Bone marrow (tissue), 2 donors: ENCODE measurements at regions not wholly inside any gene's neighbourhood (a gene's known extent, or its start where the extent isn't known, plus 50 kb on each side); places are given as distances from the start of the nearest gene placed in this dataset.
A peak's percentile ranks its signal among the peaks of the same experiment; 100 is the strongest.
"Not testable (repeated sequence)": the region's sequence is repeated elsewhere in the genome, so short reads cannot be mapped to it uniquely, and the experiment has no call there.

ENCODE experiments used
- DNase-seq, 2 donors: peaks; one replicate each; lab custom pipeline; 2025; lab: John Stamatoyannopoulos, UW

DNA sequence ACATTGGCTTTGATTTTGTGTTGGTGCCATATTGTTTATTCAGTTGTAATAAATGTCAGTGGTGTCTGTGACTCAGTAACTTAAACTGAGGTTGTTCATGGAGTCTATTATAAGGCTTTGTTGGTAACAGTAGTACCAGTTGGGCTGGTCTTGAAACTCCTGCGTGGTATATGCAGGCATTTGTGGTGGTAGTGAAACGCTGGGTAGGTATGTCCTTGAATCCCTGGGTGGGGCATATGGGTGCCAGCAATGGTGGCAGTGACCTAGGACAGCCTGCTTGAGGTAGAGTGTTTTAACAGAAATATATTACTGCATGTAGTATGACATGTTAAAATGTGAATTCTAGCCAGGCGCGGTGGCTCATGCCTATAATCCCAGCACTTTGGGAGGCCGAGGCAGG, 1058.5 kb upstream of the SEMA6A start:
- DNase-seq: no peak

DNA sequence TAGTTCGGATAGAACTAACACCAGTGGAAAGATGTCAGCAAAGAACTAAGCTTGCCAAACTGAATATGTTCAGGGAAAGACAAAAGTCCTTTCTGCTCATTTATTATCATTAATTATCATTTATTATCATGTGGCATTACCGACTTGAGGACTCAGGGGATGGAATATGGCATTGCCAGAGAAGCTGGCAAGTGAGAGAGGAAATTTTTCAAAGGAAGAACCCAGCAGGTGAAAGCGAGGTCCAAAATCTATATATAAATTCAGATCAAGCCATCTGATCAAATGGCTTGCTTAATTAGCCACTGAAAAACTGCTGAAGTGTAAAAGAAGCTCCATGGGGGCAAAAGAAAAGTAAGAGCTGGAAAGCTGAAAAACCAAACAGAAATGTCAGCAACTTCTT, 1049.6 kb upstream of the SEMA6A start:
- no peak for DNase-seq

- no peak for DNase-seq
Measured at GRCh38 chr5:117623042-117623805, 1048.6 kb upstream of the SEMA6A start.

- DNase-seq: no peak
Measured at GRCh38 chr5:117621921-117622320, 1047.3 kb upstream of the SEMA6A start.

DNA sequence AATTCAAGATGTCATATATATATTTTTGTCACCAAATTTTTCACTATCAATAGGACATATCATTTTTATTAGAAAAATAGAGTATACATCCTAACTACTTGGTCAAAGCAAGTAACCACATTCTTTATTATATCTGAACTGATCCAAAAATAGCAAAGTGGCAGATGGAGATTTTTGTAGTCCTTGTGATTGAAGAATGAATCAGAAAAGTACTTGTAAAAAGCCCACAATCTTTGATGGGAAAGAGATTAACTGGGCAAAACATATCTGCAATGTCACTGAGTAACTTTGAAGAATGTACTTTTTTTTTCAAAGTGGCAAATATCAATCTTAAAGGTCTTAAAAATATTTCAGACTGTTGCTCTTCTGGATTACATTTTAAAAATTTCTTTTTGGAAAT, 1040.6 kb upstream of the SEMA6A start:
- no peak for DNase-seq

- DNase-seq: no peak
Measured at GRCh38 chr5:117614408-117614807, 1039.8 kb upstream of the SEMA6A start.

- DNase-seq: no peak
Measured at GRCh38 chr5:117604845-117605244, 1030.2 kb upstream of the SEMA6A start.

DNA sequence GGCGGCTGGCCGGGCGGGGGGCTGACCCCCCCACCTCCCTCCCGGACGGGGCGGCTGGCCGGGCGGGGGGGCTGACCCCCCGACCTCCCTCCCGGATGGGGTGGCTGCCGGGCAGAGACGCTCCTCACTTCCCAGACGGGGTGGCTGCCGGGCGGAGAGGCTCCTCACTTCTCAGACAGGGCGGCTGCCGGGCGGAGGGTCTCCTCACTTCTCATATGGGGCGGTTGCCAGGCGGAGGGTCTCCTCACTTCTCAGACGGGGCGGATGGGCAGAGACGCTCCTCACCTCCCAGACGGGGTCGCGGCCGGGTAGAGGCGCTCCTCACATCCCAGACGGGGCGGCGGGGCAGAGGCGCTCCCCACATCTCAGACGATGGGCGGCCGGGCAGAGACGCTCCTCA, 1025.2 kb upstream of the SEMA6A start:
- not testable (repeated sequence) for DNase-seq

GRCh38 chr5:117594166-117594565, 1019.5 kb upstream of the SEMA6A start:
- no peak for DNase-seq

DNA sequence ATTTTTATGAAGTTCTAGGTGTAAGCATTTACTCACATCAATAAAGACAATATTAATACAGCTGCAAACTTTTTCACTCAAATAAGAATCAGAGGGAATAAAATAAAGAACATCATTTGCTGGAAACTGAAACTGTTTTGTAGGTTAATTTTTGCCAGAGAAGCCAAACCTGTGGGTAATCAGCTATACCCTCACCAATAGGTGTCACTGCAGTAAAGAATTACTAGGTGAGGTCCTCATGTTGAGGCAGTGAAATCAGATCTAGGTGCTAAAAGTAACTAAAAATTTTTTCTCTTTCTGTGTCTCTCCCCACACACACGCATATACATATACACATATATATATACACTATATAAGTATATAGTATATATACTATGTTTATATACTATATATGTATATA, 1016.3 kb upstream of the SEMA6A start:
- DNase-seq: peak in 1 of 2 donors; percentile 10

DNA sequence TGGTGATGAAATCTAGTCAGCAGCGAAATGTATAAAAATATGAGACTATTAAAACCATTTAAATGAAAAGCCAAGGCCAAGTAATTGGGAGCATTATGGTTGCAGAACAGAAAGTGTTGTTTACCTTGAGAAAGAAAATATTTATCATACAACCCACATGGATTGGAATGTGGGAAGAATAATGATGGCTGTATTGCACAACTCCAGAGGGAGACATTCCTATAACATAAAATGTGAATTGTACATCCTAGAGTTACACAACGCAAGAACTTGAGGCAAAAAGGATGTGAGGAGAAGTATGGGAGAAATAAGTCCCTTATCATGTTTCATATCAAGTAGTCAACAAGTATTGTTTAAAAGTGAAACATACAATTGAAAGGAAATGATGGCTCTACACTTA, 1014.0 kb upstream of the SEMA6A start:
- DNase-seq: no peak

- no peak for DNase-seq
Measured at GRCh38 chr5:117587111-117587510, 1012.5 kb upstream of the SEMA6A start.

GRCh38 chr5:117568622-117569021, 994.0 kb upstream of the SEMA6A start:
- no peak for DNase-seq

DNA sequence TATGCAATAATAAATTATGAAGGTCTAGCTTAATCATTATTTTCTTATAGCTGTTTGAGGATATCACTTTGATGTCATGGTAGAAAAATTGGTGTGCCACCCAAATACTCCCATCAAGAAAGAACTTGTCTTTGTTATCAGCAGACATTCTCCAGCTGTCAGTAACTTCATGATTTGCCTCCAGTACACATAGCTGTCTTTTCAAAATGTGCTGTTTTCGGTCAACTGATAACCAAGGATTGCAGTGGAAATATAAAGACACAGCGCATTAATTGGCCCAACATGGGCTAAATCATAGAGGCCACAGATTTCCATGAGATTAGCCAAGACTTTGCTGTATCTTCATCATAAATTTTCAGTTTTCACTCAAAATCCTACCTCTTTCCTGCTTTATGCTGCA, 993.5 kb upstream of the SEMA6A start:
- DNase-seq: no peak

DNA sequence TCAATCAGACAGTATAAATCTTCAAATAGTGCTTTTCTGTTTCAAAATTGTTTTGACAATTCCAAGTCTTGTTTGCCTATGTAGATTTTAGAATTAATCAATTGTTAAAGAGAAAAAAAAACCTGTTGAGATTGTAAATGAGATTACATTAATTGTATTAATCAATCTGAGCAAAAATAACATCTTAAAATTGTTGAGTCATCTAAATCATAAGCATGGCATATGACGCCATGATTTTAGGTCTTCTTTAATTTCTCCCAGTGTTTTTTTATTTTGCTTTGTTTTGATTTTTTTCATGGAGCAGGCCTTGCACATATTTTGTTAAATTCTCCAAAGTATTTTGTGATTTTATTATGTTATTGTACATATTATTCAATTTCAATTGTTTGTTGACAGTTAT, 988.0 kb upstream of the SEMA6A start:
- no peak for DNase-seq

- DNase-seq: no peak
Measured at GRCh38 chr5:117561531-117561930, 986.9 kb upstream of the SEMA6A start.

- no peak for DNase-seq
Measured at GRCh38 chr5:117559005-117559844, 984.6 kb upstream of the SEMA6A start.

DNA sequence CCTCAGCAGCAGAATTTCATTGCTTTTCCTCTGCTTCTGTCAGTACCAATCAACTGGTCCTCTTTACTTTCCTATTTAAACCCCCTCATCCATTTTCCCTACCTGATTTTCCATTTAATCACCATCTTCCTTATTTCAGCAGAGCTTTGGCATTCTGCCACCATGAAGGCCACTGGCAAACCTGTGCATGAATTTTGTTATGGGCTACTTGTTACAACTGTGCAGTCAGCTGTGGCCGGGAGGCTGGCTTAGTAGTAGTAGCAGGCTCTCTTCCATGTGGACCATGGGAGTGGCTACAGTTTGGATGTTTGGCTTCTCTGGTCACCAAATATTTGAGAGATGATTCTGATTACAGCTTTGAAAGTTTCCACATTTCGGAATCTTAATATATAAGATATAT, 976.6 kb upstream of the SEMA6A start:
- no peak for DNase-seq

DNA sequence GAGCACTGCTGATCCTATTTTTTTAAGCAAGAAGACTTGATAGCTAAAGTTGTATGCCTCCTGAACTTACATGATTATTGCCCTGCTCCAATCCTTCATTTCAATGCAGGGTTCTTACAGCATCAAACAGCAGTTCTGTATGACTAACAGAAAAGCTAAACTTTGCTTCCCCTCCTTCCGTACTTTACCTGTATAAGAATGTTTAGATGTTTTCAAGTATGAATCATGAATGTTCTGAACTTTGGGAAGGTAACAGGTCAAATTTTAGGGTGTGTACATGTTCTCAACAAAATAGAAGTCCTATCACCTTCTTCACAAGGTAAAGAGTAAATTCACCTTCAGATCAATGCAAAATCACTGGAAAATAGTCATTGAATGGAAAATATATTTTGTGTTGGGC, 972.6 kb upstream of the SEMA6A start:
- DNase-seq: no peak

DNA sequence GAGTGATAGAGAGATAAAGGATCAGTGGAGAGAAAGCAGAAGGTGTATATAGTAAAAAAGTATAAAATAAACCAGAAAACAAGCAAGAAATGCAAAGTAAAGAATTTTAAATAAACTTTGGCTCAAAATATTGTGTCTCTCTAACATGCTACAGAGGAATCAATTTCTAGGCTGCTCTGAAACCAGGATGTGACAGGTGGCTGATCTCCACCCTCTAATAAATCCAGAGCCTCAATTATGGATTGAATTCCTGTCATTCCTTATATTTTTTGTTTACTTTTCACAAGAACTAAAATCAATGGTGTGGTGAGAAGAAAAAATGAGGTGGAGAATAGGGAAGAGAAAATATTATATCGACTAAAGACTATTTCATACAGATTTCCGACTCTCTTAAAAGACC, 965.1 kb upstream of the SEMA6A start:
- no peak for DNase-seq

DNA sequence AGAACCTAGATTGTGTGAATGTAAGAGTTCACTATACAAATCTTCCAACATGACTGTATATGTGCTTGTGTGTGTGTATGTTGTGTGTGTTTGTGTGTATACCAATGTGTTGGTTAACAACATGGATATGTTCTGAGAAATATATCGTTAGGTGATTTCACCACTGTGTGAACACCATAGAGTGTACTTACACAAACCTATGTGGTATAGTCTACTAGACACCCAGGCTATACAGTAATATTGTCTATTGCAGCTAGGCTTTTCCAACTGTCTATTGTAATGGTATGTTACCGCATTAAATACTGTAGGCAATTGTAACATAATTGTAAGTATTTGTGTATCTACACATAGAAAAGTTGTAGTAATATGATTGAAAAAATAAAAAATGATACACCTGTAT, 959.2 kb upstream of the SEMA6A start:
- no peak for DNase-seq

- DNase-seq: not testable (repeated sequence)
Measured at GRCh38 chr5:117533051-117533670, 958.5 kb upstream of the SEMA6A start.

DNA sequence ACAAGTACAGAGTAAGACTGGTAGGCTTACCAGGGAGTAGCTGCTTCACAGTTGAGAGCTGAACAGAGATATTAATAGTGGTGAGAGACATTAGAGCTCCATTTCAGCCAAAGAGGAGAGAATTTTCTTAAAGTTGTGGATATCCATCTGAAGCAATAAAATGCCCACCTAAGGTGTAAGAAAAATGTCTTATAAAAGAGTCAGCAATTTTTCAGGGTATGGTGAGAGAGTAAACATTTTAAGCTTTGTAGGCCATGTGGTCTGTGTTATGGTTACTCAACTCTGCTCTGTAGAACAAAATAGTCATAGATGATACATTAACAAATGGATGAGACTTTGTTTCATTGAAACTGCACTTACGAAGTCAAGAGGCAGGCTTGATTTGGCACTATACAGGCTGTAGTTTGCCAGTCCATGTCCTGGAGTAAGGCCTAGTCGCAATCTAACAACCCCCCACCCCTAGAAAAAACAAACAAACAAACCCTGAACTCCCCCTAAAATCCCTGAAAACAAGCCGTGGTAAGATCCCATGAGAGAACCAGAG, 945.4 kb upstream of the SEMA6A start:
- DNase-seq: no peak
